ENCODE measurements at regions not wholly inside any gene's neighbourhood (a gene's known extent, or its start where the extent isn't known, plus 50 kb on each side); places are given as distances from the start of the nearest gene placed in this dataset.

- Histone ChIP-seq H3K9me3 (peaks cover 10 to 17% of the 10 kb centered on the region in 2 donors), H3K27ac (no peak overlapping the region), H3K36me3 (no peaks in the 10 kb centered on the region), H3K27me3 (no peaks in the 10 kb centered on the region), H3K4me1 (no peaks in the 10 kb centered on the region), H3K4me3 (no peak overlapping the region)
- in situ Hi-C loops (cut with MboI; ENCODE audit: low pct_ligation_motif_present in 1 of 4, low pct_unique_long_range_greater_than_20kb in 1 of 4, low sequenced_read_pairs in 3 of 4) (no loop called here), intact Hi-C loops (cut with DNase I; ENCODE audit: low total_unique reads) (no loop called here)
- 48 to 60% methylated on average over 3 to 4 of the region's 4 CpGs for WGBS, 2 donors (ENCODE audit: low coverage in 1 of 2)
- TF ChIP-seq POLR2A (IDR thresholded peaks at IDR 0.05) (no peak), EP300 (IDR thresholded peaks at IDR 0.05; ENCODE audit: low read depth) (no peak), POLR2AphosphoS5 (IDR thresholded peaks at IDR 0.05) (no peak)
- TF ChIP-seq, protein P1, sequence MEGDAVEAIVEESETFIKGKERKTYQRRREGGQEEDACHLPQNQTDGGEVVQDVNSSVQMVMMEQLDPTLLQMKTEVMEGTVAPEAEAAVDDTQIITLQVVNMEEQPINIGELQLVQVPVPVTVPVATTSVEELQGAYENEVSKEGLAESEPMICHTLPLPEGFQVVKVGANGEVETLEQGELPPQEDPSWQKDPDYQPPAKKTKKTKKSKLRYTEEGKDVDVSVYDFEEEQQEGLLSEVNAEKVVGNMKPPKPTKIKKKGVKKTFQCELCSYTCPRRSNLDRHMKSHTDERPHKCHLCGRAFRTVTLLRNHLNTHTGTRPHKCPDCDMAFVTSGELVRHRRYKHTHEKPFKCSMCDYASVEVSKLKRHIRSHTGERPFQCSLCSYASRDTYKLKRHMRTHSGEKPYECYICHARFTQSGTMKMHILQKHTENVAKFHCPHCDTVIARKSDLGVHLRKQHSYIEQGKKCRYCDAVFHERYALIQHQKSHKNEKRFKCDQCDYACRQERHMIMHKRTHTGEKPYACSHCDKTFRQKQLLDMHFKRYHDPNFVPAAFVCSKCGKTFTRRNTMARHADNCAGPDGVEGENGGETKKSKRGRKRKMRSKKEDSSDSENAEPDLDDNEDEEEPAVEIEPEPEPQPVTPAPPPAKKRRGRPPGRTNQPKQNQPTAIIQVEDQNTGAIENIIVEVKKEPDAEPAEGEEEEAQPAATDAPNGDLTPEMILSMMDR (IDR thresholded peaks at IDR 0.05) = no peak
- no peak for DNase-seq
These were observed 82.2 kb upstream of the USP29 start for GRCh38 chr19:57037556-57037955.

GRCh38 chr19:57047743-57048142 is 72.0 kb upstream of the USP29 start:
- in situ Hi-C loops (cut with MboI; ENCODE audit: low pct_ligation_motif_present in 1 of 4, low pct_unique_long_range_greater_than_20kb in 1 of 4, low sequenced_read_pairs in 3 of 4) = no loop called here
- intact Hi-C loops (cut with DNase I; ENCODE audit: low total_unique reads) = no loop called here
- TF ChIP-seq, protein P1 (IDR thresholded peaks at IDR 0.05) = no peak
- no peak for TF ChIP-seq POLR2AphosphoS5 (IDR thresholded peaks at IDR 0.05)
- TF ChIP-seq EP300 (IDR thresholded peaks at IDR 0.05; ENCODE audit: low read depth) = no peak
- no peak for TF ChIP-seq POLR2A (IDR thresholded peaks at IDR 0.05)
- no peaks in the 10 kb centered on the region for H3K4me1 ChIP-seq
- 71% methylated on average over 3 of the region's 3 CpGs; no CpG with 5 or more reads in 1 of the 2 donors for WGBS, 2 donors (ENCODE audit: low coverage in 1 of 2)
- no peak overlapping the region for H3K27ac ChIP-seq
- DNase-seq = no peak
- no peaks in the 10 kb centered on the region for H3K36me3 ChIP-seq
- H3K27me3 ChIP-seq = no peaks in the 10 kb centered on the region
- peaks cover 0 to 3% of the 10 kb centered on the region in 2 donors for H3K9me3 ChIP-seq
- no peak overlapping the region for H3K4me3 ChIP-seq

- no peaks in the 10 kb centered on the region for H3K4me1 ChIP-seq
- intact Hi-C loops (cut with DNase I; ENCODE audit: low total_unique reads) (no loop called here), in situ Hi-C loops (cut with MboI; ENCODE audit: low pct_ligation_motif_present in 1 of 4, low pct_unique_long_range_greater_than_20kb in 1 of 4, low sequenced_read_pairs in 3 of 4) (no loop called here)
- H3K27me3 ChIP-seq = no peaks in the 10 kb centered on the region
- H3K9me3 ChIP-seq = peaks cover 0 to 2% of the 10 kb centered on the region in 2 donors
- H3K36me3 ChIP-seq = no peaks in the 10 kb centered on the region
- H3K27ac ChIP-seq = no peak overlapping the region
- no peak for DNase-seq
- TF ChIP-seq POLR2A (IDR thresholded peaks at IDR 0.05) (no peak), EP300 (IDR thresholded peaks at IDR 0.05; ENCODE audit: low read depth) (no peak), POLR2AphosphoS5 (IDR thresholded peaks at IDR 0.05) (no peak)
- TF ChIP-seq, protein P1 (IDR thresholded peaks at IDR 0.05) = no peak
- H3K4me3 ChIP-seq = no peak overlapping the region
- 37 to 75% methylated on average over 2 of the region's 2 CpGs for WGBS, 2 donors (ENCODE audit: low coverage in 1 of 2)
These were observed 68.9 kb upstream of the USP29 start for GRCh38 chr19:57050863-57051262.

- in situ Hi-C loops (cut with MboI; ENCODE audit: low pct_ligation_motif_present in 1 of 4, low pct_unique_long_range_greater_than_20kb in 1 of 4, low sequenced_read_pairs in 3 of 4) = no loop called here
- no peaks in the 10 kb centered on the region for H3K36me3 ChIP-seq
- intact Hi-C loops (cut with DNase I; ENCODE audit: low total_unique reads) = no loop called here
- DNase-seq = no peak
- TF ChIP-seq POLR2AphosphoS5 (IDR thresholded peaks at IDR 0.05) (no peak), POLR2A (IDR thresholded peaks at IDR 0.05) (no peak), EP300 (IDR thresholded peaks at IDR 0.05; ENCODE audit: low read depth) (no peak)
- TF ChIP-seq, protein P1 (IDR thresholded peaks at IDR 0.05) = no peak
- H3K4me3 ChIP-seq = no peak overlapping the region
- no peaks in the 10 kb centered on the region for H3K4me1 ChIP-seq
- 45 to 50% methylated on average over 2 to 3 of the region's 3 CpGs for WGBS, 2 donors (ENCODE audit: low coverage in 1 of 2)
- no peak overlapping the region for H3K27ac ChIP-seq
- no peaks in the 10 kb centered on the region for H3K27me3 ChIP-seq
- H3K9me3 ChIP-seq = no peaks in the 10 kb centered on the region
These were observed 67.7 kb upstream of the USP29 start for GRCh38 chr19:57052081-57052480.

Data from transverse colon (tissue), 4 donors.